NCI-H2196 treated with DMSO at 0.1 percent for 48 hours (cell line): ENCODE measurements at regions not wholly inside any gene's neighbourhood (a gene's known extent, or its start where the extent isn't known, plus 50 kb on each side); places are given as distances from the start of the nearest gene placed in this dataset.

ENCODE experiments used
- DNase-seq: peaks from one replicate; lab custom pipeline; 2025; ENCODE audit not compliant: unreplicated experiment; lab: John Stamatoyannopoulos, UW

- DNase-seq = no peak
Observed at GRCh38 chr20:20888266-20888656, 175.8 kb upstream of the RALGAPA2 start.

GRCh38 chr20:20887593-20888265 is 175.3 kb upstream of the RALGAPA2 start:
- no peak for DNase-seq

GRCh38 chr20:20881808-20882207 is 169.4 kb upstream of the RALGAPA2 start:
- no peak for DNase-seq

GRCh38 chr20:20877079-20877478 is 164.6 kb upstream of the RALGAPA2 start:
- no peak for DNase-seq

- DNase-seq = no peak
Observed at GRCh38 chr20:20875716-20876115, 163.3 kb upstream of the RALGAPA2 start.

- DNase-seq = no peak
Observed at GRCh38 chr20:20872428-20872827, 160.0 kb upstream of the RALGAPA2 start.

GRCh38 chr20:20869161-20869775 is 156.8 kb upstream of the RALGAPA2 start:
- no peak for DNase-seq

- peak; percentile 46 for DNase-seq
Observed at GRCh38 chr20:20864351-20865096, 152.1 kb upstream of the RALGAPA2 start.

- peak; percentile 58 for DNase-seq
Observed at GRCh38 chr20:20860078-20860806, 147.8 kb upstream of the RALGAPA2 start.

GRCh38 chr20:20859510-20859909 is 147.1 kb upstream of the RALGAPA2 start:
- DNase-seq = no peak

GRCh38 chr20:20856956-20857355 is 144.5 kb upstream of the RALGAPA2 start:
- DNase-seq = no peak

GRCh38 chr20:20856306-20856705 is 143.9 kb upstream of the RALGAPA2 start:
- DNase-seq = no peak

GRCh38 chr20:20851385-20851784 is 138.9 kb upstream of the RALGAPA2 start:
- DNase-seq = no peak

- DNase-seq = no peak
Observed at GRCh38 chr20:20850407-20850806, 138.0 kb upstream of the RALGAPA2 start.

- no peak for DNase-seq
Observed at GRCh38 chr20:20849161-20849560, 136.7 kb upstream of the RALGAPA2 start.

GRCh38 chr20:20847814-20848213 is 135.4 kb upstream of the RALGAPA2 start:
- no peak for DNase-seq

- DNase-seq = no peak
Observed at GRCh38 chr20:20843982-20844381, 131.5 kb upstream of the RALGAPA2 start.

- no peak for DNase-seq
Observed at GRCh38 chr20:20839771-20840170, 127.3 kb upstream of the RALGAPA2 start.

GRCh38 chr20:20837574-20838021 is 125.2 kb upstream of the RALGAPA2 start:
- DNase-seq = peak; percentile 23

GRCh38 chr20:20836836-20837235 is 124.4 kb upstream of the RALGAPA2 start:
- no peak for DNase-seq

- DNase-seq = no peak
Observed at GRCh38 chr20:20835897-20836296, 123.5 kb upstream of the RALGAPA2 start.
